Left ventricle myocardium superior (tissue), 1 donor: ENCODE measurements at regions not wholly inside any gene's neighbourhood (a gene's known extent, or its start where the extent isn't known, plus 50 kb on each side); places are given as distances from the start of the nearest gene placed in this dataset.
"Not testable (repeated sequence)": the region's sequence is repeated elsewhere in the genome, so short reads cannot be mapped to it uniquely, and the experiment has no call there.

ENCODE experiments used
- ATAC-seq: fragments of 200-7000 bp; cut with Tn5 transposase; one replicate; pipeline ENCODE4 v1.9.1; 2020; ENCODE audit warnings: mild to moderate bottlenecking, moderate library complexity
- DNase-seq: peaks from one replicate; pipeline ENCODE4 v3.0.0-alpha.2; 2020
- intact Hi-C: fragments of 100-400 bp; cut with micrococcal nuclease; formaldehyde crosslinking; loops from one replicate; pipeline ENCODE4 v1.11.0; 2022
- donor health status: DM: no; HTN: yes; CAD: no; lungs with severe emphysema.

DNA sequence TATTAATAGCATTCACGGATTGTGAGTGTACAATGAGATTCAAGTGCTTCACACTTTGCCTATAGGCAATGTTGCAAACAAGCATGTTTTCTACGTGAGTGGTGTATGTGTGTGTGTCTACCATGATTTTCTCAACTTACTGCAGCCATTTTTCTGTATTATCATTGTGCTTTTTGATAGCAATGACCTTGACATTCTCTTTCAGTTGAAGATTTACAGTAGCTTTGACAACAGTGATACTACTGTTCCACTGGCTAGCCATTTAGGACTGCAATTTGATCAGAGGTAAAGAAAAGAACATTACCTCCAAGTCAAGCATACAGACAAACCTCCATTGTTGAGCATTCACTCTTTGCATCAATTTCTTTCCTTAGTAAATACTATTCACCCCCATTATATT lies 297.0 kb downstream of the MAN2A1 start:
- no peak for ATAC-seq
- intact Hi-C loops = no loop called here

DNA sequence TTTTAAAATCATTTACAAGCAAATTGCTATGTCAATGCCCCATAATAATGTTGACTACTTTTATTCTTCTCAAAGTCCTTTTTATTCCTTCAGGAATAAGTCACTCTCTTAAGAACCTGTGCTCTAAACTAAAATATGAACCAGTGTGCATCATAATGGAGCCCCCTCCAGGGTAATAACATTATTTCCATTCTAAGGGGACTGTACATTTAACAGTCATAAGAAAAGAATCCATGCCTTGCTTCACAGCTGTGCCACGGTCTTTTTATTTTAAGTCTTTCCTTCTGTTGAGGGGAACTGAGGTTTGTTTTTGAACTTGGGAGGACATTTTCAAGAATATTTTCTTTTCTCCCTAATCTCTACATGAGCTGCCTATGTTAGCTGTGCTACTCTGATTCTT lies 297.6 kb downstream of the MAN2A1 start:
- no peak for DNase-seq
- ATAC-seq = no peak
- intact Hi-C loops = no loop called here

More for the DNA sequence above, 297.0 kb downstream of the MAN2A1 start:
- no peak for DNase-seq

DNA sequence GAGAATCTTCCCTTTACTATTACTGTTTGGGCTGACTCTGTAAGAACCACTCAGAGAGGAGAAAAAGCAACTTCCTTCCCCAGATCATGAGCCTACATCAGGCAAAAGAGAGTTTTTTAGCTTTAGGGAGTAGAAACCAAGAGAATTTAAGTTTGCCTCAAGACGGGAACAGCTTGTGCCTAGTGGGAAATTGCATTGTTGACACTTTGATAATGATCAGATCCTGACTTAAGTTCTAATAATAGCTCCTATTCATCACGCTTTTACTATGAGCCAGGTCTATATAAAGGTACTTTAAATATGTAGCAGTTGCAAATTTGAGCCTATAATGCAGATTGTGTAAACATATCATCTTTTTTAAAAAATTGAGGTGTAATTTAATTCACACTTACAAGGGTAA lies 298.2 kb downstream of the MAN2A1 start:
- intact Hi-C loops = no loop called here
- peak; percentile 45 for ATAC-seq
- DNase-seq = no peak

DNA sequence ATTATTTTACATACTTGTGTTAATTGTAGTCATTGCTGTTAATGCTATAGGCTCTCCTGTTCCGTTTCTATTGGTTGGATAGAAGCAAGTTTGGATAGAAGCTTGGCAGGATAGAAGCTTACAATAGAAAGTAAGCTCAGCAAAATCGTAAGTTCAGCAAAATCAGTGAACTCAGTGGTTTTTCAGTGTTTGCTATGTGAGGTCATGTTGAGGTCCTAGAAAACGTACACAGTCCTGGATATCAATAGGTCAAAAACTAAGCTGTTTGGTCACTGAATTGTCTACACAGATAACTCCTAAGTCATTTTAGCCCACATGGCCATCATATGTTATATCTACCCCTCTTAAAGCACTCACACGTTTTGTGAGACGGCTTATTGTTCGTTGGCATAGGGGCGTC lies 299.4 kb downstream of the MAN2A1 start:
- intact Hi-C loops = no loop called here
- DNase-seq = no peak
- no peak for ATAC-seq

DNA sequence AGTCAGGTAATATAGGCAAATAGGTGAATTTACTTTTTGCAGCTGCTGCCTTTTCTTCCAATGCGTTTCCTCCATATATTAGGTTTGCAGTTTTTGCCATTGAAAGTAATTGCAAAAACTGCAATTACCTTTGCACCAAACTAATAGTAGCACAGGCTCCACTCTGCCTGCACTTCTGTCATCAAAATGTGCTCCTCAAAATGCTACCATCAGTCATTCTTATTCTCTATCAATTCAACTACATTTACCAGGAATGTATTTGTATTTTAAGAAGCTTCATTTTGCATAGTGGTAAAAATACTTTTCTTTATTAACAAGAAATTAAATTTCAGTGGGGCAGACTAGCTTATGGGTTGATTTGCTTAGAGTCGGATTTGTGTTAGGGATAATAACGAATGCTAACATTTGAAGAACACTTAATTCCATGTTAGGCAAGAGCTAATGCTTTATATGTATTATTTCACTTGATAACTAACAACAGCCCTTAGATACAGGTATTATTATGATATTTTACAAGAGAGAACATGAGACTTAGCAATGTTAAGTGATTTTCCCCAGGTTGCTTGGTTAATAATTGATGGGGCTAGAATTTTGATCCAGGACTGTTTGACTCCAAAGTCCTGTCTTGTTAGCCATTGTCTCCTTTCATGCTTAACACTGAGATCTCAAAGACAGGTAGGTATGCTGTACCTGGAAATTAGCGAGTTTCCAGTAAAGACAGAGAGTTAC lies 300.4 kb downstream of the MAN2A1 start:
- ATAC-seq (no peak), DNase-seq (no peak)
- intact Hi-C loops = no loop called here

DNA sequence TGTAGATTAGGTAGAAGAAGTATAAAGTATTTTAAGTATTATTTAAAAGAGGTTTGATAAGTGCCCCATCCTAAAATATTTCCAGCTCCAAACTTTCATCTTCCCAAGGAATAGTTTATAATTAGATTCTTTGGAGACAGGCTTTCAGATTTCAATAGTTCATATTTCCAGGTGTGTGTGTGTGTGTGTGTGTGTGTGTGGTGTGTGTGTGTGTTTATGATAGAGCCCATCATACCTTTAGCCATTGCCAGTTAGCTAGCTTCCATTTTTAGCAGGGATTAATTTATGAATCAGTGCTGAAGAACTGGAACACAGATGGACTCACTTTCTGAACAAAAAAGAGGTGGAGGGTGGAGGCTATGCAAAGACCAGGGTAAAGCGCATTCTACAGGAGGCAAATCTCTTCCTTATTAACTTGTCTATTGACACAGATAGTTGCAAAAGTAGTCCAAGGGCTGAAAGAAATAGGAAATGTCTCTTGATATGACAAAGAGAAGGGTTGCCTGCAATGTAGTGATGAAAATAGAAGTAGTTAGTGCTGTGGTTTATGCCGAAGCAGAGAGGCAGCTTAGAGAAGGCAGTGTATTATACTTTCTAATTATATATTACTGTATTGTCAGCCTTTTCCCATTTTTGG lies 301.1 kb downstream of the MAN2A1 start:
- DNase-seq = no peak
- ATAC-seq = no peak
- intact Hi-C loops = no loop called here

DNA sequence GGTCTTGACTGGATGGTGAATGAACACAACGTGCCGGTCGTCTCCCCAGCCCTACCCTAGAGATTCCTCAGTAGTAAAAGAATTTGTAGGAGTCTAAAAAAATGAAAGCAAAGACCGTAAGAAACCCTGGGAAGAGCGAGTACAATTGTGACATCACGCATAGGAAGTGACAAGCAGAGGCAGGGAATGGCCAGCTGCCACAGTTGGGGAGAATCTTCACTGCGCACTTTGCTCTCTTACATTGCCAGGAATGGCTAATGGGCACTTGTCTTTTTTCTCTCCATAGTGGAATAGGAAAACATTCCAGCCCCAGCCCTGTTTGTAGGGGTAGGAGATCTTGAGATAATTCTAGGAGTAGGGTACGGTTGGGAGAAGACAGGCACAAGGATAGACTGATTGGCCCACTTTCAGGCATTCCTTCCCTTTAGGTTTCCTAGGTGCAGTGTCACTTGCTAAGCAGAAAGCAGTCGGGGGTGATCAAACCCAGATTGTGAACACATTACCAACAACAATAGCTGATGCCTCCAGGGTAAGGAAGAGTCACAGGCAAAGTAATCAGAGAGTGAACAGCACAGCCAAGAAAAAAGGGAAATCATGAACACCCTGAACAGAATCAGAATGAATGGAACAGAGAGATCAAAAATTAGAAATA lies 302.7 kb downstream of the MAN2A1 start:
- no peak for DNase-seq
- no peak for ATAC-seq
- intact Hi-C loops = no loop called here

DNA sequence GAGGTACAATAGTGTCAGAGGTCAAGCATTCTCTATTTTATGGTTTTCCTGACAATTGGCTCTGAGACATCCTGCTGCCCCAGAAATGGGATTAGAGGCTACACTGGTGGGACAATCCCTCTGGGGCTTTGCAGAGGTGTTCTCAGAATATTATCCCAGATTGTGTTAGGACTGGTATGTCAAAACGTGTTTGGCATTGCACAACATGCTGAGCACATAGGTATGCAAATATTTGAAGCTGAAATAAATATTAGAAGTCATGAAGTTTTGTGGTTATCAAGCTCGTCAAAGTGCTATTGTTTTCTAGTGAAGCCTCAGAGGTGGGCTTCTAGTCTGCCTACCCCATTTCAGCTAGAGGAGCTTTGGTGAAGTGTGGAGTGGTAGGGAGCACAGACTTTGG lies 304.4 kb downstream of the MAN2A1 start:
- intact Hi-C loops = no loop called here
- DNase-seq (no peak), ATAC-seq (no peak)

DNA sequence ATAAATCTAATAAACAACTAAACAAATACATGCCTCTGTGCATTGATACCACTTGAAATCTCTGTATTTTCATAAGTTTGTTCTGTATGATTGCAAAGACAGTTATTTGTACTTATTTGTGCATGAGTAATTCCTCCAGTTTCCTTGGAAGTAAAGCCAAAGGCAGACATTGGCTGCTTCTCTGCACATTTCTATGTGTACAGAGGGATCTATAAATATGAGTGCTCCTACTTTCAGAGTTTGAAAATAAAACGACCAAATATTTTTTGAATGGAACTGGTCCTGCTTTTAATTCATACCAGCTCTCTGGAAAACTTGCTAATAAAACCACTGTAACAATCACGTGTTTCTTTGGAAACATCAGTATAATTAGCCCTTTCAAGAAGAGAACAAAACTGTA lies 306.5 kb downstream of the MAN2A1 start:
- intact Hi-C loops = no loop called here
- DNase-seq (no peak), ATAC-seq (no peak)

DNA sequence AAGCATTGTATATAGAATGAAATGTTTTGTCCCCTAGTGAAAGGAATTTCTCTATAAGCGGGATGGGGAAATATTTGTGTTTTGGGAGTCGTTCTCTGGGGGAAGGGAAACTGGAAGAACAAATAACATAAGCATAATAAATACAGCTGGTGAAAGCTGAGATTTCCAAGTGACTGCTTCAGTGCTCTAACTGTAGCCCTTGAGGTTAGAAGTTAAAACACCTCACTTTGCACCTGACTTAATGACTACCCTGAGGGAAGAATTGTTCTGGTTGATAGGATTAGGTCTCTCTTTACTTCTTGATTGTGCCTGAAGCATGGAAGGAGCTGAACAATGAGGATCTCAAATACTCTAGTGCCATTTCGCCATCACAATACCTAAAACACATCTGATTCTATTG lies 307.4 kb downstream of the MAN2A1 start:
- DNase-seq (no peak), ATAC-seq (no peak)
- intact Hi-C loops = no loop called here

DNA sequence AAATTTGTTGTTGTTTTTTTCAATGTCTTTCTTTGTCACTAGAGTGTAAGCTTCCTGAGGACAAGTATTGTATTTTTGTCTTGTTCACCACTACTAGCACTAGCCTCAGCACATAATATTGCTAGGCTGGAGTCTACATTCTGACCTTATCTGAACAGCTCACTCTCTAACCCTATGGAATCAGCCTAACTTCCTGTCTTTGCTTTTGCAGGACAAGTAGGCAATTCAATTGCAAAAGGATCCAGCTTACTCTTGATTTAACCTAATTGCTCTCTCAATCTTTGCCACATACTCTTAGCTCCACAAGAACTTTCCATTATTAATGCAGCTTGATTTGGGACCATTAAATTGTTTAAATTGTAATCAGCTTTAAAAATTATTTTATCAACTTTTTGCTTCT lies 308.5 kb downstream of the MAN2A1 start:
- no peak for DNase-seq
- intact Hi-C loops = no loop called here
- no peak for ATAC-seq

DNA sequence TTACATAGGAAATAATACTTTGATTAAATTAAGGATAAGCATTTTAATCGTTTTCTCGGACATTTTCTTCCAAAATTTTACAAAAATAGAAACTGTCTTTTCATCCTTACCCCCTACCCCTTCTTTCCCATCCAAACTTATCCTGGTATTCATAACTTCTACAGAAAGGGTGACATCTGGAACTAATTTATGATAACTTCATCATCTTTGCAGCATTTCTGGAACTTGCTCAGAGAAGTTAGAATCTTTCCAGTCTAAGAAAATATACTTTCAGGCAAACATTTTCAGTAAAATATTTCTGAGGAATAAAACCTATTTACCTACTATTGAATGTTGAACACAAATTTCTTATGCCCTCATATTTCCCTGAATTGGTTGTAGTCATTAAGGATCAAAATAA lies 309.0 kb downstream of the MAN2A1 start:
- DNase-seq (no peak), ATAC-seq (no peak)
- intact Hi-C loops = no loop called here

DNA sequence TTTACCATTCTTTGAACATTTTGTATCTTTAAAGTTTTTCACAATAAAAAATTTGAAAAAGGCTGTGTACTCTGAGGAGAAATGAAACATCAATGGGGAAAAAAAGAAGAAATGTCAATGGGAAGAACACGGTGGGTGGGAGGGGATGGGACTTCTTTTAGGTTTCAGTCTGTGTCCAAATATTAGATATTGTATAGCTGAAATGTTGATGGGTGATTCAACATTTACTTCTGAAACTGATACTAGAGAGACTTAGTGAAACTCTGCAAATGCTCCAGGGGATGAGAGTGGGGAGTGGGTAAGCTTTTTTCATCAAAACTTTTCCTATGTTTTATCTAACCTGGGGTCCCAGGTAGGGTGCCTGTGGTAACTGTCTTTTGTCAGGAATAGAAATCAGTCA lies 311.9 kb downstream of the MAN2A1 start:
- no peak for DNase-seq
- no peak for ATAC-seq
- intact Hi-C loops = no loop called here

DNA sequence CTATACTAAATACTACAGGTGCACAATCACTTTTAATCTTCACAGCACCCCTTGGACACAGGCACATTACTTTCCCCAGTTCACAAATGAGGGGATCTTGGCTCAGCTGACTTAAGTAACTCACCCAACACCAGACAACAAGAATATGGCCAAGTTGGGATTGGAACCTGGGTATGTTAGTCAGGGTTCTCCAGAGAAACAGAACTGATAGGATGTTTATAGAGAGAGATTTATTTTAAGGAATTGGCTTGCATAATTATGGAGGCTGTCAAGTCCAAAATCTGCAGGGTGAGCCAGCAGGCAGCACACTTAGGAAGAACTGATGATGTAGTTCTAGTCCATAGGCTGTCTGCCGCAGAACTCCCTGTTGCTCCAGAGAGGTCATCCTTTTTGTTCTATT lies 312.9 kb downstream of the MAN2A1 start:
- ATAC-seq = no peak
- DNase-seq = no peak
- intact Hi-C loops = no loop called here

DNA sequence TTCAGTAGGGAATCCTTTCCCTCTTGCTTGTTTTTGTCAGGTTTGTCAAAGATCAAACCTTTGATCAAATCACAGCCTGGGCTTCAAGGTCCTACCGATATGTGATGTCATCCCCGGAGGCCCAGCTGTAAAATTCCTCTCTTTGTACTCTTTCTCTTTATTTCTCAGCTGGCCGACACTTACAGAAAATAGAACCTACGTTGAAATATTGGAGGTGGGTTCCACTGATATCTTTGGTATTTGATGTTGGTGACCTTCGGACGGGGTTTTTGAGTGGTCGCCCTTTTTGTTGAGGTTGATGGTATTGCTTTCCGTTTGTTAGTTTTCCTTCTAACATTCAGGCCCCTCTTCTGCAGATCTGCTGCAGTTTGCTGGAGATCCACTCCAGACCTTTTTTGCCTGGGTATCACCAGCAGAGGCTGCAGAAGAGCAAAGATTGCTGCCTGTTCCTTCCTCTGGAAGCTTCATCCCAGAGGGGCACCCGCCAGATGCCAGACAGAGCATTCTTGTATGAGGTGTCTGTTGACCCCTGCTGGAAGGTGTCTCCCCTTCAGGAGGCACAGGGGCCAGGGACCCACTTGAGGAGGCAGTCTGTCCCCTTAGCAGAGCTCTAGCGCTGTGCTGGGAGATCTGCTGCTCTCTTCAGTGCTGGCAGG lies 316.3 kb downstream of the MAN2A1 start:
- intact Hi-C loops = not testable (repeated sequence)

DNA sequence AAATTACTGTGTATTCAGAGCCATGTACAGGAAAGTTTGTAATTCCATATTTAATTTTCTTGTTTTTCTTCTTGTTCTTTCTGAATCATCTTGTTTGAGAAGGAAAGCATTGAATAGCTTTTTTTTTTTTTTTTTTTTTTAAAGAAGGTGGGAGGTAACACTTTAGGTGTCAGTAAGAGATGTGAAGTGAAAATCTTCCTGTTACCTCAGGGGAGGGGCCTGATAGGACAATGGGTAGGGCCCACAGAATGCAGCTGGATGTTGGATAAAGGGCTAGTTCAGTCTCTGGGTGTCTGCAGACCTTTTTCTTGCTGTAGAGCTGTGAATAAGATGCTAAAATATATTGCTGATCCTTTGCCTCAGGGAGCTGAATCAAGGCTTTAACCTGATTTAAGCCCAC lies 317.4 kb downstream of the MAN2A1 start:
- DNase-seq = no peak

More for the DNA sequence above, 316.3 kb downstream of the MAN2A1 start:
- not testable (repeated sequence) for DNase-seq, ATAC-seq

DNA sequence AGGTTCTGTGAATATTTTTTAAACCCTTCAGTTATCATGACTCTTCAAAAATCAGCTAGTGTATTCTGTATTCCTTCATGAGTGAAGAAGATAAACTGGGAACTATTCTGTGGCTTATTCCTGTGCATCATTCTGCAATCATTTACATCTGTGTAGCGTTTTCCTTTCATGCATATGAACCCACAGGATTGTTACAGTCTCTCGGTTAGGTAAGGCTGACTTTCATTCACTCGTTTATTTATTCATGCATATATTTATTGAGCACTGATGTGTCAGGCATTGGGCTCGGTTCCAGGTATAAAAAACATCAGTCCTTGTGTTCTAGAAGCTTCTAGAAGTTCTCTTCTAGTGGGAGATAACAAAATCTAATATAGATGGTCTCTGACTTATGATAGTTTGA lies 318.4 kb downstream of the MAN2A1 start:
- DNase-seq = no peak
- ATAC-seq = no peak
- intact Hi-C loops = no loop called here

More for the DNA sequence above, 317.4 kb downstream of the MAN2A1 start:
- intact Hi-C loops = no loop called here
- no peak for ATAC-seq

DNA sequence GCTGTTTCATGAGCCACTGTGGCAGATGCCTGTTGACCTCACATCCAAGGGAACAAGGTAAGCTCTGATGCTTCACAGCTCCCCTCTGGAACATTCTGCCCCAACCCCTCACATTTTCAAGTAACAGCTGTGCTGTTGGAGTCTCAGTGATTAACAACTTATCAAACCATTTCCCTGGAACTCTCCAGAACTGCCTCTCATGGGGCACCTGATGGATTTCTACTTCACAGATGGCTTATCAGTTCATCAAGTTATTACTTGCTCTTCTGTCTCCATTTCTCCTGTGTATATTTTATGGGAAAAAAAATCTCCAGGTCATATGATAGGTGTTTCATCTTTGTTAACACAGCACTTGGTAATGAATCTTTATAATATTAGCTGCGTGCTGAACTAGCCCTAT lies 322.4 kb downstream of the MAN2A1 start:
- no peak for DNase-seq
- no peak for ATAC-seq
- intact Hi-C loops = no loop called here

DNA sequence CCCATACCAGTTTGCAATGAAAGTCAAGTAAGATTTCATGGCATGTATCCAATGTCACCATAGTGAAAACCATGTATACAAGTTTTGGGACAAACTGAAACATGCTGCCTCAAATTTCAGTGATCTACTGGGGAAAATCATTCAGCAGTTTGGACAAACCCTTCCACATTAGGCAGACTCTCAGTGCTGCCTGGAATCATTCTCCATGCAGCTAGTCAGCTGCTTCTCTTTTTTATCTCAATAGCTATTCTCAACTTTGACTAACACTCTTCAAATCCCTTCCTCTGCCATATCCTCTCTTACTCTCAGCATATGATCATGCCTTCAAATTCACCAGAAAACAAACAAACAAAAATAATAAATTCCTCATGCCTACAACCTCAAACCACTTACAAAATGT lies 323.3 kb downstream of the MAN2A1 start:
- intact Hi-C loops = no loop called here
- DNase-seq (no peak), ATAC-seq (no peak)

DNA sequence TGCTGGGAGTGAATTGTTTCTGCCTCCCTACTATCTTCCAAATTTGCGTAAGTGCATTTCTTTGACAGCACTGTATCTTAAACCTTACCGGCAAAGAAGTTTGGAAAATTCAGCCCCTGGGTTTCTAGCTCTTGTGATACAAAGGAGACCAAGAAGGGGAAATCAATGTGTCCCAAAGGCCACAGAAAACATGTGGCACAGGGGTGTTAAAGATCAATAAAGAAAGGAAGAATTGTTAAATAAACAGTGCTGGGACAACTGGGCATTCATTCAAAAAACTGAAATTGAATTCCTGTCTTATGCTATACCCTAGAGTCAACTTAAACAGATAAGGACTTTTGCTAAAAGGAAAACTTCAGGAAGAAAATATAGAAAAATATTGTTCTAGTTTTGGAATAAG lies 328.1 kb downstream of the MAN2A1 start:
- intact Hi-C loops = no loop called here

More for the DNA sequence above, 328.1 kb downstream of the MAN2A1 start:
- DNase-seq = no peak
- no peak for ATAC-seq
